SK-N-DZ (cell line): ENCODE measurements at regions not wholly inside any gene's neighbourhood (a gene's known extent, or its start where the extent isn't known, plus 50 kb on each side); places are given as distances from the start of the nearest gene placed in this dataset.
A peak's percentile ranks its signal among the peaks of the same experiment; 100 is the strongest.
"Not testable (repeated sequence)": the region's sequence is repeated elsewhere in the genome, so short reads cannot be mapped to it uniquely, and the experiment has no call there.

Source experiments
- DNase-seq: peaks from one replicate; pipeline ENCODE4 v3.0.0-alpha.2; 2015; ENCODE audit warnings: low spot score

- no peak for DNase-seq
Measured at GRCh38 chr2:75920859-75921551, 210.3 kb upstream of the GCFC2 start.

GRCh38 chr2:75915851-75916634 lies 205.3 kb upstream of the GCFC2 start:
- no peak for DNase-seq

- peak; percentile 58 for DNase-seq
Measured at GRCh38 chr2:75896779-75897366, 186.2 kb upstream of the GCFC2 start.

- DNase-seq = no peak
Measured at GRCh38 chr2:75894170-75894569, 183.5 kb upstream of the GCFC2 start.

GRCh38 chr2:75892490-75892889 lies 181.8 kb upstream of the GCFC2 start:
- no peak for DNase-seq

- DNase-seq = no peak
Measured at GRCh38 chr2:75882530-75882929, 171.8 kb upstream of the GCFC2 start.

- not testable (repeated sequence) for DNase-seq
Measured at GRCh38 chr2:75875606-75876005, 164.9 kb upstream of the GCFC2 start.

- not testable (repeated sequence) for DNase-seq
Measured at GRCh38 chr2:75871762-75872614, 161.3 kb upstream of the GCFC2 start.

GRCh38 chr2:75870651-75871137 lies 160.0 kb upstream of the GCFC2 start:
- DNase-seq = no peak

- no peak for DNase-seq
Measured at GRCh38 chr2:75870133-75870532, 159.4 kb upstream of the GCFC2 start.

GRCh38 chr2:75865702-75866101 lies 155.0 kb upstream of the GCFC2 start:
- no peak for DNase-seq

GRCh38 chr2:75865083-75865482 lies 154.4 kb upstream of the GCFC2 start:
- DNase-seq = no peak

- no peak for DNase-seq
Measured at GRCh38 chr2:75862547-75862946, 151.8 kb upstream of the GCFC2 start.

GRCh38 chr2:75853436-75853835 lies 142.7 kb upstream of the GCFC2 start:
- no peak for DNase-seq

- no peak for DNase-seq
Measured at GRCh38 chr2:75852639-75853038, 141.9 kb upstream of the GCFC2 start.

- DNase-seq = no peak
Measured at GRCh38 chr2:75846683-75847190, 136.0 kb upstream of the GCFC2 start.

- no peak for DNase-seq
Measured at GRCh38 chr2:75844651-75845050, 133.9 kb upstream of the GCFC2 start.

GRCh38 chr2:75834588-75834987 lies 123.9 kb upstream of the GCFC2 start:
- DNase-seq = peak; percentile 2

- no peak for DNase-seq
Measured at GRCh38 chr2:75833386-75833785, 122.7 kb upstream of the GCFC2 start.

GRCh38 chr2:75828826-75829225 lies 118.1 kb upstream of the GCFC2 start:
- no peak for DNase-seq

- DNase-seq = not testable (repeated sequence)
Measured at GRCh38 chr2:75823515-75823914, 112.8 kb upstream of the GCFC2 start.
